Large intestine (tissue), 3 donors: ENCODE measurements at regions not wholly inside any gene's neighbourhood (a gene's known extent, or its start where the extent isn't known, plus 50 kb on each side); places are given as distances from the start of the nearest gene placed in this dataset.

ENCODE experiments used
- DNase-seq, 2 donors: peaks; one replicate each; pipeline versions ENCODE4 v3.0.0 to v3.0.0-alpha.2; 2013
- H3K27ac ChIP-seq: one replicate; pipeline ENCODE4 v1.5.1; 2013; ENCODE audit warnings: low read length
- H3K27me3 ChIP-seq: 2 replicates; pipeline ENCODE4 v1.6.1; 2013; ENCODE audit warnings: low read length; ENCODE audit not compliant: control insufficient read depth, insufficient read depth
- H3K36me3 ChIP-seq: 2 replicates; pipeline ENCODE4 v1.6.1; 2013; ENCODE audit warnings: low read length; ENCODE audit not compliant: control insufficient read depth, insufficient read depth
- H3K4me1 ChIP-seq: one replicate; pipeline ENCODE4 v1.6.1; 2013; ENCODE audit warnings: low read length; ENCODE audit not compliant: control insufficient read depth, insufficient read depth
- H3K4me3 ChIP-seq: one replicate; pipeline ENCODE4 v1.5.1; 2013; ENCODE audit warnings: low read length
- H3K9me3 ChIP-seq: one replicate; pipeline ENCODE4 v1.6.1; 2013; ENCODE audit warnings: mild to moderate bottlenecking, low read depth, low read length, moderate library complexity; ENCODE audit not compliant: control insufficient read depth
- WGBS: methylation state at CpG from one replicate; pipeline ENCODE4 v1.1.5; 2013; ENCODE audit warnings: low lambda C conversion rate; ENCODE audit not compliant: insufficient coverage; 5-methylcytosine and 5-hydroxymethylcytosine counted together

- H3K4me3 ChIP-seq: no peak overlapping the region
- no peaks in the 10 kb centered on the region for H3K9me3 ChIP-seq
- DNase-seq: no peak
- 71% methylated on average over 1 of the region's 2 CpGs for WGBS
- no peak overlapping the region for H3K27ac ChIP-seq
- no peaks in the 10 kb centered on the region for H3K27me3 ChIP-seq
- H3K36me3 ChIP-seq: no peaks in the 10 kb centered on the region
- H3K4me1 ChIP-seq: no peaks in the 10 kb centered on the region
Observed at GRCh38 chr4:147052361-147052760, 106.7 kb upstream of the TTC29 start.

- DNase-seq: no peak
- WGBS: 83% methylated on average over 1 of the region's 2 CpGs
- Histone ChIP-seq H3K27me3 (no peaks in the 10 kb centered on the region), H3K27ac (no peak overlapping the region), H3K4me1 (no peaks in the 10 kb centered on the region), H3K4me3 (no peak overlapping the region), H3K9me3 (no peaks in the 10 kb centered on the region), H3K36me3 (no peaks in the 10 kb centered on the region)
Observed at GRCh38 chr4:147054228-147054872, 108.7 kb upstream of the TTC29 start.

- Histone ChIP-seq H3K27ac (no peak overlapping the region), H3K4me3 (no peak overlapping the region), H3K27me3 (no peaks in the 10 kb centered on the region), H3K36me3 (no peaks in the 10 kb centered on the region), H3K9me3 (no peaks in the 10 kb centered on the region), H3K4me1 (no peaks in the 10 kb centered on the region)
- no peak for DNase-seq
- WGBS: 73% methylated on average over 2 of the region's 3 CpGs
Observed at GRCh38 chr4:147056940-147057610, 111.4 kb upstream of the TTC29 start.

- DNase-seq: no peak
- no peaks in the 10 kb centered on the region for H3K9me3 ChIP-seq
- no peak overlapping the region for H3K27ac ChIP-seq
- no peaks in the 10 kb centered on the region for H3K27me3 ChIP-seq
- no peaks in the 10 kb centered on the region for H3K36me3 ChIP-seq
- 81% methylated on average over 5 of the region's 7 CpGs for WGBS
- H3K4me3 ChIP-seq: no peak overlapping the region
- no peaks in the 10 kb centered on the region for H3K4me1 ChIP-seq
Observed at GRCh38 chr4:147057611-147058190, 112.0 kb upstream of the TTC29 start.

- Histone ChIP-seq H3K27ac (no peak overlapping the region), H3K36me3 (no peaks in the 10 kb centered on the region), H3K9me3 (no peaks in the 10 kb centered on the region), H3K27me3 (no peaks in the 10 kb centered on the region), H3K4me3 (no peak overlapping the region), H3K4me1 (no peaks in the 10 kb centered on the region)
- WGBS: 71% methylated on average over 1 of the region's 6 CpGs
- DNase-seq: no peak
Observed at GRCh38 chr4:147059064-147059731, 113.5 kb upstream of the TTC29 start.

- WGBS: 100% methylated on average over 2 of the region's 4 CpGs
- H3K27ac ChIP-seq: no peak overlapping the region
- no peak for DNase-seq
- H3K36me3 ChIP-seq: no peaks in the 10 kb centered on the region
- no peaks in the 10 kb centered on the region for H3K9me3 ChIP-seq
- H3K27me3 ChIP-seq: no peaks in the 10 kb centered on the region
- no peaks in the 10 kb centered on the region for H3K4me1 ChIP-seq
- H3K4me3 ChIP-seq: no peak overlapping the region
Observed at GRCh38 chr4:147060151-147060931, 114.7 kb upstream of the TTC29 start.

GRCh38 chr4:147064856-147065255 lies 119.2 kb upstream of the TTC29 start:
- no peak overlapping the region for H3K27ac ChIP-seq
- no peaks in the 10 kb centered on the region for H3K9me3 ChIP-seq
- no peak for DNase-seq
- H3K4me1 ChIP-seq: no peaks in the 10 kb centered on the region
- no peaks in the 10 kb centered on the region for H3K36me3 ChIP-seq
- 80% methylated on average over 1 of the region's 5 CpGs for WGBS
- H3K4me3 ChIP-seq: no peak overlapping the region
- no peaks in the 10 kb centered on the region for H3K27me3 ChIP-seq

- H3K9me3 ChIP-seq: no peaks in the 10 kb centered on the region
- H3K4me1 ChIP-seq: no peaks in the 10 kb centered on the region
- DNase-seq: no peak
- no peaks in the 10 kb centered on the region for H3K27me3 ChIP-seq
- H3K36me3 ChIP-seq: no peaks in the 10 kb centered on the region
- no CpG with 5 or more reads among the region's 4 CpGs for WGBS
- H3K27ac ChIP-seq: no peak overlapping the region
- no peak overlapping the region for H3K4me3 ChIP-seq
Observed at GRCh38 chr4:147068564-147068963, 122.9 kb upstream of the TTC29 start.

GRCh38 chr4:147071209-147071740 lies 125.6 kb upstream of the TTC29 start:
- WGBS: 40% methylated on average over 1 of the region's 6 CpGs

GRCh38 chr4:147076179-147076578 lies 130.5 kb upstream of the TTC29 start:
- no CpG with 5 or more reads among the region's 2 CpGs for WGBS
- H3K27me3 ChIP-seq: no peaks in the 10 kb centered on the region
- no peaks in the 10 kb centered on the region for H3K4me1 ChIP-seq
- H3K36me3 ChIP-seq: no peaks in the 10 kb centered on the region
- no peaks in the 10 kb centered on the region for H3K9me3 ChIP-seq
- H3K4me3 ChIP-seq: no peak overlapping the region
- DNase-seq: no peak
- H3K27ac ChIP-seq: no peak overlapping the region

More at GRCh38 chr4:147071209-147071740, 125.6 kb upstream of the TTC29 start:
- Histone ChIP-seq H3K4me1 (no peaks in the 10 kb centered on the region), H3K4me3 (no peak overlapping the region), H3K36me3 (no peaks in the 10 kb centered on the region), H3K27ac (no peak overlapping the region), H3K9me3 (no peaks in the 10 kb centered on the region), H3K27me3 (no peaks in the 10 kb centered on the region)
- DNase-seq: no peak
